Neural progenitor cell (in vitro differentiated cells): ENCODE measurements at regions not wholly inside any gene's neighbourhood (a gene's known extent, or its start where the extent isn't known, plus 50 kb on each side); places are given as distances from the start of the nearest gene placed in this dataset.

Experiments
- EZH2 ChIP-seq: fragments of 200-600 bp; sonication (generic); IDR thresholded peaks from 2 replicates; pipeline ENCODE4 v1.6.1; 2017; ENCODE audit warnings: antibody characterized with exemption, mild to moderate bottlenecking, moderate library complexity
- EZH2phosphoT487 ChIP-seq: fragments of 200-600 bp; sonication (generic); IDR thresholded peaks from 2 replicates; pipeline ENCODE4 v1.6.1; 2017; ENCODE audit warnings: antibody characterized with exemption
- TF ChIP-seq, protein P1 (sequence below): fragments of 200-600 bp; sonication (generic); IDR thresholded peaks from 2 replicates; pipeline ENCODE4 v1.5.1; 2017; ENCODE audit warnings: antibody characterized with exemption, mild to moderate bottlenecking

- TF ChIP-seq, protein P1, sequence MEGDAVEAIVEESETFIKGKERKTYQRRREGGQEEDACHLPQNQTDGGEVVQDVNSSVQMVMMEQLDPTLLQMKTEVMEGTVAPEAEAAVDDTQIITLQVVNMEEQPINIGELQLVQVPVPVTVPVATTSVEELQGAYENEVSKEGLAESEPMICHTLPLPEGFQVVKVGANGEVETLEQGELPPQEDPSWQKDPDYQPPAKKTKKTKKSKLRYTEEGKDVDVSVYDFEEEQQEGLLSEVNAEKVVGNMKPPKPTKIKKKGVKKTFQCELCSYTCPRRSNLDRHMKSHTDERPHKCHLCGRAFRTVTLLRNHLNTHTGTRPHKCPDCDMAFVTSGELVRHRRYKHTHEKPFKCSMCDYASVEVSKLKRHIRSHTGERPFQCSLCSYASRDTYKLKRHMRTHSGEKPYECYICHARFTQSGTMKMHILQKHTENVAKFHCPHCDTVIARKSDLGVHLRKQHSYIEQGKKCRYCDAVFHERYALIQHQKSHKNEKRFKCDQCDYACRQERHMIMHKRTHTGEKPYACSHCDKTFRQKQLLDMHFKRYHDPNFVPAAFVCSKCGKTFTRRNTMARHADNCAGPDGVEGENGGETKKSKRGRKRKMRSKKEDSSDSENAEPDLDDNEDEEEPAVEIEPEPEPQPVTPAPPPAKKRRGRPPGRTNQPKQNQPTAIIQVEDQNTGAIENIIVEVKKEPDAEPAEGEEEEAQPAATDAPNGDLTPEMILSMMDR, result no peak
- no peak for TF ChIP-seq EZH2
- TF ChIP-seq EZH2phosphoT487, result no peak
Measured at GRCh38 chr4:127538016-127538415, 94.7 kb upstream of the INTU start.
